HuH-7 (cell line): ENCODE measurements at regions not wholly inside any gene's neighbourhood (a gene's known extent, or its start where the extent isn't known, plus 50 kb on each side); places are given as distances from the start of the nearest gene placed in this dataset.
"Not testable (repeated sequence)": the region's sequence is repeated elsewhere in the genome, so short reads cannot be mapped to it uniquely, and the experiment has no call there.

Experiments used
- DNase-seq: peaks from one replicate; pipeline ENCODE4 v3.0.0; 2011; ENCODE audit warnings: low spot score

DNA sequence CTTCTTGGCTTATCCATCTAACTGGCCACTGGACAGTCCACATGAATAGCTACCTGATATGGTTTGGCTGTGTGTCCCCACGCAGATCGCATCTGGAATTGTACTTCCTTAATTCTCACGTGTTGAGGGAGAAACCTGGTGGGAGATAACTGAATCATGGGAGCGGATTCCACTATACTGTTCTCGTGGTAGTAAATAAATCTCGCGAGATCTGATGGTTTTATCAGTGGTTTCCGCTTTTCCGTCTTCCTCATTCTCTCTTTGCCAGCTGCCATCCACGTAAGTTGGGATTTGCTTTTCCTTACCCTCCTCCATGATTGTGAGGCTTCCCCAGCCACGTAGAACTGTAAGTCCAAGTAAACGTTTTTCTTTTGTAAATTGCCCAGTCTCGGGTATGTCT lies 1496.4 kb downstream of the KHDRBS2 start:
- not testable (repeated sequence) for DNase-seq

DNA sequence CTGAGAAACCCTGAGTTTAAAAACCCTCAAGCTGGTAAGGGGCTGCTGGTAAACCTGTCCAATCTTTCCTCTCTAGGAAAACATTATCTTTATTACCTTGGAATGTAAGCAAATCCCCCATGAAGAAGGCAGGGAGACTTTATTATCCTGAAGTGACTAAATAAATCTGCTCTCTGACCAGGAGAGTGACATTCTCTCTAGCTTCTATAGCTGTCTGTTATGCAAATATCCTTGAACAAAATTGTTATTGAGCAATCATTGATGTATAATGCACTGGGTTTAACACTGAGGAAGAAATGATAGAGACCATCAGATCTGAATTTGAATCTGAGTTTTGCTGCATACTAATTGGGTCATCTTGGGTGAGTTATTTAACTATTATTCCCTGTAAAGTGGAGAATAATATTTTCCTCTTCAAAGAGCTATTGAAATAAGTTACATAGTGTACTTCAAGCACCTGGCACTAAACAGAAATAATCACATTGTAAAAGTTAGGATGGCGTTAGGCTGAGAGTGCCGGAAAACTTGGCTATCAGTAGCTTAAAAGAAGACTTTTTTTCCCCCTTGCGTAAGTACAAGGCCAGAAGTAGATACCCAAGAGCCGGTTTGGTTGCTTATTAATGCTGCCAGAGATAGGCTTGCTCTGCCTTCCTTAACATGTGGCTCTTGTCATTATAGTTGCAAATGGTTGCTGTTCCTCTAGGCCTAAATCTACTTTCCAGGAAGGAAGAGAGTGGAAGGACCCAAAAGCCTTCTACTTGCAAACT lies 1503.1 kb downstream of the KHDRBS2 start:
- DNase-seq, result not testable (repeated sequence)

DNA sequence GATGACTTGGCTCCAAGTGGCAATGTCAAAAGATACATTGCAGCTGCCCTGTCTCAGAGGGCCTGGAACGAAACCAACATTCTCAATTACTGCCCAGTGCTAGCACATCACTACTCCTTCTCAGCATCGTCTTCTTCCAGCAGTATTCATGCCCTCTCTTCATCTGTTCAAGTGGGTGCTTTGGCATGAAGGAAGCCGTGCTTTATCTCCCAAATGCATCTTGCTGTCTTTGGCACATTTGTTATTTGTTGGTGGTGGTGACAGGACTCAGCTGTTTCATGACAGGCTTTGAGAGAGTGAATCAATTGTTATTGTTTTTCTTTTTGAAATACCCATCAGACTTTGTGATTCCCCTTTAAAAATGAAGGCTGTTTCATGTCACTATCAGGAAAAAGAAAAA lies 1506.4 kb downstream of the KHDRBS2 start:
- not testable (repeated sequence) for DNase-seq

DNA sequence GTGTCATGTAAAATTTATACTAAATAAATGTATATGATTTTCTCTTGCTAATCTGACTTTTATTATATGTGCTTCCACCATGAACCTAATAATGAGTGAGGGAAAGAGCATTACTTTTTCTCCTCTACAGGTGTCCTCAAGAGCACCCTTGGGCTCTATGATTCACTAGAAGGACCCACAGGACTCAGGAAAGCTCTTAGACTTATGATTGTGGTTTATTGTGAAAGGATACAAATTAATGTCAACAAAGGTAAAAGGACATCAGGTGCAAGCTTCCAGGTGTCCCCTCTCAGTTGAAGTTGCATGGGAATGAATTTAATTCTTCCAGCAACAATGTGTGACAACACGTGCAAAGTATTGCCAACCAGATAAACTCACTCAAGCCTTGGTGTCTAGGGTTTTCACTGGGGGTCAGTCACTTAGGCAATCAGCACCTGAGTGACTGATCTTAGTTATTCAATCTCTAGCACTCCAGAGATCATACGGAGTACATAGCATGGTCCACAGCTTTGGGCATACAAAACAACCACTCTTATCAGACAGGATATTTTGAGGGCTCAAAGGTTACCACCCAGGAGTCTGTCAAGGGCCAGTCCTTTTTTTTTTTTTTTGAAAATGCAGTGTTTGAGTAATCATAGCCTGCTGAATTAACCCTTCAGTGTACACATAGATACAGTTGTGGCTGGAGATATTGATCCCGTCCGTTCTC lies 1518.1 kb downstream of the KHDRBS2 start:
- DNase-seq, result peak; percentile 7

DNA sequence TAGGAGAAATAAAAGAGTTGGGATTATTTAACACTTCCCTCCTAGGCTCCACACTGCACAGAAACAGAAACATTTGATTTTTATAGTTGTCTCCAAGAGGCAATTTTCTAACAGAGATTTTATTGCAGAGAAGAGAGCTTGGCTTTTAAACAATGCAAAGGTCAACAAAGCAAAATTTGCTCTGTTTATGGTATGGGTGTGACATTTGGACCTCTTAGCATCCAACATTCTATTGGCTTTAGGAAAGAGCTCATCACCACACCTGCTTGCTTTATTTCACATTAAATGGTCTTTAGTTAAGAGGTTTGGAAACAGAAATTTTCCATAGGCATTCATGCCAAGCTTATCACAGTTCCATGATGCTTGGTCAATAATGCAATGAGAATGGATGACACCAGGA lies 1520.7 kb downstream of the KHDRBS2 start:
- not testable (repeated sequence) for DNase-seq

DNA sequence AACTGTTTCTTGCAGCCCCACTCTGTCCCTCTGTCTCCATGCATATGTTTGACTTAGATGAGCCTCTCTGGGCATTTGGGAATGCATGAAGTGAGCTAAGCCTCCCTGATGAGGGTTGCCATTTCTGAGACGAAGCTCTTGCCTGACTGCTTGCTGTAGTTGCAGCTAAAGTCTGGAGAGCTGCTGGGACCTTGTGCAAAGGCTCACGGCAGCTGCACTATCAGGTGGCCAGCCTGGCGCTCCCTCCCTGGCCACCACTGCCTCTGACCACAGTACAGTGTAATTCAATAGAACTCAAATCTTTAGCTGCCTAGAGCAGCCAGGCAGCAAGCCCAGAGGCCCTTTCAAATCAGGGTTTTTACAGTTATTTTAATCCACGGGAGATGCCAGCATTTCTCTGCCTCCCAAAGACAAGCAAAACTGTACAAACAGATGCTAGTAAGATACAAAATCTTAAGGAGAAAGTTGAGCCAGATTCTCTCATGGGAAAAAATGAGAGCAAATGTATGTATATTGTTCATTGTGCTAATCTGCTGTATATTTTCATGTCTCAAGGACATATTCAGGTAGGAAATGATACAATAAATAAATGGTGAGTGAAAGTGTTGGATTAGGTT lies 1522.5 kb downstream of the KHDRBS2 start:
- not testable (repeated sequence) for DNase-seq

DNA sequence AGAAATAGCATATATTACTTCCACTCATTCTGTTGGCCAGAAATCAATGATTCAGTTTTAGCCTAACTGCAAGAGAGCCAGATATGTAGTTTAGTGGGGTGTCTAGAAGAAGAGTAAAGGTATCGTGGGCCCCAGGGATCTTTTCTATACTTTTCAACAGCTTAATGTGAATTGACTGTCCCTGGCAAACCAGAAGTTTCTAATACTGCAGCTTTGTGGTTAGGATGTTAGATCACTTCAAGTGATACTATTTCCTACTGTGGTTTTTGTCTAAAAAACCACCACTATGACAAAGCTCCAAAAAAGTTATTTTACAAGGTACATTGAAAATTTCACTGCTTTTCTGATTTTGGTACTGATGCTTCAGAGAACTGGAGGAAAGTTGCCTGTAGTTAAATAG lies 1525.1 kb downstream of the KHDRBS2 start:
- DNase-seq, result not testable (repeated sequence)

DNA sequence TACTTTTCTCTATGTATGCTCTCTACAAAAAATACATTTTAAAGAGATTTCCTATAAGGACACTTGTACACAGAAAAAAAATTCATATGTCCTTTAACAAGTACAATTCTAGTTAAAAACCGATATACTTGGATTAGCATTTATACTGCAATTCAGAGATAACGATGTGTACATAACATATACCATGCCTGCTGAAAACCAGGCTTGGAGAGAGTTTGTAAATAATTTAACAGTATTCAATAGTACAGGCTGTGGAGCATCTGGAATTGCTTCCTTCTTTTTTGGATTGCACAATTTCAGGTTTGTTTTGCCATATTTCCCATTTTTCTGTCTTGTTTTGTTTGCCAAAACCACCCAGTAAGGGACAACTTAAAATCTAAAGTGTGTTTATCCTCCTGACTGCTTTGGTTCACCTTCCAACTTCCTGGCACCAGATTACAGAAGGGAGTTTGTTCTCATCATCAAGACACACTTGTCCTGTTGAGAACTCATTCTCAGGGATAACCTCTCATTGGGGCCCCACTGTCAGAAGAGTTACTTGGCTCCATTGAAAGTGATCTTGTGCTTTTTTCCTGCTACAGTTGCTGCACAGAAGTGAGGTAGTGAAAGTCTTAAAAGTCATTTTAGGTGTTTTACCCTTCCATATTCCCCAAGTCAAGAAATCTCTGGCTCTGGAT lies 1526.7 kb downstream of the KHDRBS2 start:
- not testable (repeated sequence) for DNase-seq

DNA sequence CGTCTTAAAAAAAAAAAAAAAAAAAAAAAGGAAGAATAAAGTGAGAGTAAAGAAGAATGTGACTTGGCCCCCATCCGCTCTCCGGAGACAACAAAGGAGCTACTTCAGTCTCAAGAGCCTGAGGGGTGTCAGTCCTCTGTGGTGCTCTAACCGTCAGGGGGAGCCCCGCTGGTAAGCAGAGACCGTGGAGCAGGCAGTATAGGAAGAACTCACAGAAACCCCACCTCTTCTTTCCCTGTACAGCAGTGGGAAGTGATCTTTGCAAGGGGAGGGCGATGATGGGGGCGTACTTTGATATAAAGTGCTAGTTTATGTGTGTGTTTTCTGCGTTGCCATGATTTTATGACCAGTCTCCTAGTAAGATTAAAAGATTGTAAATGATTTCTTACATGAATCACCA lies 1527.3 kb downstream of the KHDRBS2 start:
- DNase-seq, result not testable (repeated sequence)

DNA sequence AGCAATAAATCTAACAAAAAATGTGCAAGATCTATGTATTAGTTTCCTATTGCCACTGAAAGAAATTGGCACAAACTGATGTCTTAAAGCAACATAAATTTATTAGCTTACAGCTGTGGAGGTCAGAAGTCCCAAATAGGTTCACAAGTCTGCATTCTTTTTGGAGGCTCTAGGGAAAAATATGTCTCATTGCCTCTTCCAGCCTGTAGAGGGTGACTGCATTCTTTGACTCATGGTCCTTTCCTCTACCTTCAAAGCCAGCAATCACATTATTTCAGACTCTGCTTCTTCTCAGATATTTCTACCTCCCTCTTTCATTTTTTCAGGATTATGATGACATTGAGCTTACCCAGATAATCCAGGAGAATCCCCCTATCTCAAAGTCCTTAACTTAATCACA lies 1531.1 kb downstream of the KHDRBS2 start:
- no peak for DNase-seq

DNA sequence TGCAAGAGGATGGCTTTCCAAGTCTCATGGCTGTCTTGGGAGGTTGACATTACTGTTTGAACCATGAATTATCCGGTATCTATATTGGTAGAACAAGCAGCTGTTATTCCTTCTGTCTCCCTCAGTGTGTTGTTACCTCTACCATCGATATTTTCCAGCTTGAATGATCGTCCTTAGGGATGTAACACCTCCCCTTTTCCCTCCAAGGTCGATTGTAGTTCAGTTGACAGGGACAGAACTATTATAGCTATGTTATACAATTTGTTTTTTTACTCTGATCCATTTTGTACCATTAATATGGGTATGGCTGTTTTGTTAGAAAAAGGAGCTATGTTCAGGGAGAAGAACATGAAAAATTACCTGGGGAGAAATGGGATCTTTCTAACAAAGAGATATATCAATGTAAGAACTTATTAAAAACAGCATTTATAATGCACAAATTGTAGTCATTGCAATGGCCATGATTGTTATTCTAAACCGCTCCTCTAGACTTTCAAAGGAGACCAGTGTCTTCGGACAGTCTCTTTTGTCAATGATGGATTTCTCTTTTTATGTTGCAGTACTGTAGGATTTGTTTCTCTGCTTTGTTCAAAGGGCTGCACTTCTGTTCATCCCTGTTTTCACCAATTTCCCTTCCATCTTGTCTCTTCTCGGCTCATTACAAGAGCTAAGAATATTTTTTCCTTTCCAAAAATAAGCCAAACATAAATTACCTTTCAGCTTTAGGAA lies 1535.5 kb downstream of the KHDRBS2 start:
- not testable (repeated sequence) for DNase-seq

DNA sequence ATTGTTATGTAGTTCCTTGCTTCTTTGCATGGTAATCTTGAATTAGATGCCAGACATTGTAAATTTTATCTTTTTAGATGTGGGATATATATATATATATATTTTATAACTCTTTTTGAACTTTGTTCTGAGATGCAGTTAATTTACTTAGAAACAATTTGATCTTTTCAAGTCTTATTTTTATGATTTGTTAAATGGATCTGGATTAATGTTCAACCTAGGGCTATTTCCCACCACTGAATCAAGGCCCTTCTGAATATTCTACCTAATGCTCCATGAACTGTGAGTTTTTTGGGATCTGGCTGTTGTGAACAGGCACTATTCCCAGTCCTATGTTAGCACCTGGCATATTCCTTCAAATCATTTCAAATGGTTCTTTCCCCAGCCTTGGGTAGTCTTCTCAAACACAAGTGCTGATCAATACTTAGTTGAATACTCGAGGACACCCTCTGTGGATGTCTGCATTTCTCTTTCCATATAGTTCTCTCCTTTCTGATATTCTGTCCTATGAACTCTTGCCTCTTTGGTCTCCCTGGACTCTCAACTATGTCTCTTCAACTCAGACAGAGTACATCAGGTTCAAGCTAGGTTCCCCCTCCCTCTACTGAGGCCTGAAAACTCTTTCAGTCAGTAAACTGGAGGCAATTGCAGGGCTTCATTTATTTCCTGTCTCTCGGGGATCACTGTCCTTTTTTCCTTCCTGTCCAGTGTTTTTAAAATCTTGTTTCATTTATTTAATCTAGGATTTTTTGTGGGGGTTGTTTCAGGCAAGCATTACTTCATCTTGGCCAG lies 1538.1 kb downstream of the KHDRBS2 start:
- DNase-seq, result not testable (repeated sequence)

DNA sequence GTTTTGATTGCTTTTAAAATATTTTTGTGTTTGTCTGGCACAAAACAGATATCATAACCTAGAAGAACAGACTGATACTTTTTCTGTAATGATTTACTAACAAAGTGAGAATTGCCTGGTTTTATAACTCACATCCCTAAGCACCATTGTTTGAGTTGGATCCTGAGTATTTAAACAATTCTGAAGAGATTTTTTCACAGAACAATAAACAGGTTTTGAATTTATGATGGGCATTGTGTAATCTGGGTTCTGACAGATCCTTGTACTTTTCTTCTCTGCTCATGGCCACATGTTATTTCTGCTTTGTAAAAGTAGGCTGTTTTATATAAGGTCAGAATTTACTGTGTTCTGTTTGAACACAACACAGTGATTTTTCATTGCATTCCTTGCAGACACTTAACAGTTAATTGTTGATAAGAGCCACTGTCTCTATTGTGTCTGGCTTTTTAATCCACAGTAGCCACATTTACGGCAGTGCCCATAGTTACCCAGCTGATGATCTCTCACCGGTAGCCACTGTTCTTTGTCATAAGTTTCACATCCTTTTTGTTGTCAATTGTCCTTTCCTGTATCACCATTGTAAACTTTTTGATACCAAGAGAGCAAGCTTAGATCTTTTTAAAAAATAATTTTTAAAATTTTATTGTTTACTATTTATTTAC lies 1548.1 kb downstream of the KHDRBS2 start:
- DNase-seq, result not testable (repeated sequence)

DNA sequence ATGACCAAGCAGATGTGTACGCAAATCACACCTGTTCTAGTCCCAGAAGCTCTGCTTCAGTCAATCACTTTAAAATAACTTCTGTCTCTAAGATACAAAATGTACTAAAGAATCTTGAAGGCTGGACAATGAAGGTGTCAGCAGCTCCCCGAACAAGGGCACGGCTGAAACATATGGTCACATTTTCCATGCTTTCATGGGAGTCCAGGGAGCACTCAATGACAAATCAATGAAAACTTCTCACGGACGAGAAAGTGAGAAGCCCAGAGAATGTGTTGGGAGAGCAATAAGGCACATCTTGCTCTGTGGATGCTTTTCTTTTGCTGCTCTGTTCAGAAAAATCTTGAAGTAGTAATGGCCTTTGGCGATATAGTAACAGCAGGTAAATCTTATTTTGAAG lies 1548.7 kb downstream of the KHDRBS2 start:
- not testable (repeated sequence) for DNase-seq

DNA sequence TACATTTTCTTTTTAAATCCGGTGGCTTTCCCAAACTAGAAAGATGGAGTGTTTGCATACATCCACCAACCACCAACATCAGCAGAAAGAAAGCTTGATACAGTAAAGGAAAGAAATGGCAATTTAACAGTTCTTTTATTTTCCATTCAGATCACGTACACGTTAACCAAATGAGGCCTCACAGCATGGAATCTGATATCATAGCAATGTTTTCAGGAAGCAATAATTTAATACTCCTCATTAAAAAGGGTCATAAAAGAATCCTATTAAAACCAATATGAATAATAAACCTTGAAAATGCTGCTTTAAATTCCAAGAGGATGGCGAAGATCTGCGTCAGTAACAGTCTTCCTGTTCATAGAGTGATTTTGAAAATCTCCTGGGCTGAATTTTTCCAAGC lies 1562.1 kb downstream of the KHDRBS2 start:
- DNase-seq, result not testable (repeated sequence)

DNA sequence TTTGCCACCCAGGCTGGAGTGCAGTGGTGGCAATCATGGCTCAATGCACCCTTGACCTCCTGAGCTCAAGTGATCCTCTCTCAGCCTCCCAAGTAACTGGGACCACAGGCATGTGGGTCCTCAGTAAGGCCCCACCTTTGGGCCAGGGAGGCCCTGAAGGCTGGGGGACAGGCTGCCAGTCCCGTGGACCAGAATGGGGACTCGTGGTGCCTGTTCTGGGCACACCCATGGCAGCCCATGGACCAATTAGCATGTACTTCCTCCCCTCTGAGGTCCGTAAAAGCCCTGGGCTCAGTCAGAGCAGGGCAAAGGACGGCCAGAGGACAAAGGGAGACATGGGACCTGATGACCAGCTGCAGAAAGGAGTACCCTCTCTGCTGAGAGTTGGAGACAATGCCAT lies 1590.8 kb downstream of the KHDRBS2 start:
- no peak for DNase-seq

DNA sequence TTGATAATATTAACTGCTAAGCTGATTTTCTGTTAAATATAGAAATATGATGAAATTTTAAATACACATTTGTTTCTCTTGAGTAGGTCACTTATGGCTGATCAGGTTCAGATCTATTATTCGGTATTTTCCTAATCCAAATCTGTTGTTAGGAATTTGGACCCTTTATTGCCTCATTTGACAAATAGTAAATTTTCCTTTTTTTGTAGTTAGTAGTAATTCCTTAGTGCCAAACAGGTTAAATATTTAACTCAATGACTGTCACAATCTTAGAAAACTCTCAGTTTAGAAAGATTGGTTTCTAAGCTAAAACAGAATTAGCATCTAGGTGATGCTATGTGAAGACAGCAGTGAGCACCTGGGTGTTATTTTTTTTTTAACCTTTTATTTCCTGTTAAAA lies 1598.9 kb downstream of the KHDRBS2 start:
- DNase-seq, result no peak

DNA sequence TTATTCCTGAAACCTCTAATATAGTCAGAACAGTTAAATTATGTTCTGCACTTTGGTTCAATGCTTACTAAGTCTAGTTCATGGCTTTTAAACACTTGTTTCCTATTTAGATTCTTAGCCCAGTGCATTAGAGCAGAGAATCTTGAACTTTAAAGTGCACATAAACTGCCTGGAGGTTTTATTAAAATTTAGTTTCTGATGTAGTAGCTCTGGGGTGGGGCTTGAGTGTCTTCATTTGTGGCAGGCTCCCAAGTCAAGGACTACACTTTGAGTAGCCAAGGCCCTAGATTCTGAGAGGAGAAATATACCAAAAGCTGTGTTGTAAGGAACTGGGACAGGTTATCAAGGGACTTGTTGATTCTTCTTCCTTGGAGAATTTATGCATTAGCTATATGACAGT lies 1604.2 kb downstream of the KHDRBS2 start:
- no peak for DNase-seq

DNA sequence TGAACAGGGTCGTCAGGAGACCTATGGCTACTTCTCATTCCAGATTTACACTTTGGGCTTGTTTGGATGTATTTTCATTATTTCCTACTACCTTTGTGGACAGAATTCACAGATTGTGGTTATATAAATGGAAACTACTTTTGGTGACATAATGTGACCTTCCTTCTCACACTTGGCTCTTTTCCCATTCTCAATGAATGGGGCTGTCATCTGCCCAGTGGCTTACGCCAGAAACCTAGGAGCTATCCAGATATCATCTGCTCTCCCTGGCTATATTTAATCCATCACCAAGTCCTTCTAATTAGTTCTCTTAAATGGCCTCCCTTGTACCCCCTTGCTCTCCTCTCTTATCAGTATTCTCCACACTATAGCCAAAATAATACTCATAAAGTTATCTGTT lies 1606.8 kb downstream of the KHDRBS2 start:
- DNase-seq, result no peak

DNA sequence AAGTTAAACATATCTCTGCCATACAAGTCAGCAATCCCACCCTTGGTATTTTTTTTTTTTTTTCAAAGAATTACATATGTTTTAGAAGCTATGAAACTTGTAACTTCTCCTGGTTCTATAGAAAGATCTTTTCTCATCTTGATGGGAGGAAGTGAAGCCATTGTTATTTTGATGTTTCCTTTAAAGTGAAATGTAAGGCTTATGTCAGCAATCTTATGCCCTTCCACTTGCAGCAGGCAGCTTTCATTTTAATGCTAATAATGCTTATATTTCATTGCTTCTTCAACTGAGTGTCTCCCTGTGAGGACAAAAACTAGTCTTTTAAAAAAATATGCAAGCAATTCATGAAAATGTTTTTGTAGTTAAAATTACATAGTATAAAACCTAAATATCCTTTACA lies 1614.7 kb downstream of the KHDRBS2 start:
- DNase-seq, result no peak
